HG02610 (cell line): ENCODE measurements at regions not wholly inside any gene's neighbourhood (a gene's known extent, or its start where the extent isn't known, plus 50 kb on each side); places are given as distances from the start of the nearest gene placed in this dataset.
"Not testable (repeated sequence)": the region's sequence is repeated elsewhere in the genome, so short reads cannot be mapped to it uniquely, and the experiment has no call there.

Experiments
- ATAC-seq: cut with Tn5 transposase; IDR thresholded peaks from one replicate; pipeline ENCODE4 v1.9.1; 2021; ENCODE audit warnings: mild to moderate bottlenecking, moderate library complexity; ENCODE audit not compliant: unreplicated experiment

GRCh38 chr21:14688412-14688811 is 142.3 kb upstream of the SAMSN1 start:
- peak; percentile 62 for ATAC-seq

- ATAC-seq: peak; percentile 60
Observed at GRCh38 chr21:14687268-14687625, 141.1 kb upstream of the SAMSN1 start.

GRCh38 chr21:14686466-14687267 is 140.6 kb upstream of the SAMSN1 start:
- ATAC-seq: peak; percentile 42

- no peak for ATAC-seq
Observed at GRCh38 chr21:14685568-14685967, 139.5 kb upstream of the SAMSN1 start.

- ATAC-seq: peak; percentile 16
Observed at GRCh38 chr21:14684071-14684470, 138.0 kb upstream of the SAMSN1 start.

GRCh38 chr21:14683063-14683462 is 136.9 kb upstream of the SAMSN1 start:
- ATAC-seq: no peak

GRCh38 chr21:14678973-14679574 is 133.0 kb upstream of the SAMSN1 start:
- ATAC-seq: no peak

- no peak for ATAC-seq
Observed at GRCh38 chr21:14677639-14678179, 131.6 kb upstream of the SAMSN1 start.

GRCh38 chr21:14677013-14677412 is 130.9 kb upstream of the SAMSN1 start:
- no peak for ATAC-seq

GRCh38 chr21:14675774-14676530 is 129.8 kb upstream of the SAMSN1 start:
- peak; percentile 74 for ATAC-seq

GRCh38 chr21:14673649-14674048 is 127.5 kb upstream of the SAMSN1 start:
- no peak for ATAC-seq

- ATAC-seq: no peak
Observed at GRCh38 chr21:14672466-14672865, 126.4 kb upstream of the SAMSN1 start.

- ATAC-seq: no peak
Observed at GRCh38 chr21:14670409-14670808, 124.3 kb upstream of the SAMSN1 start.

GRCh38 chr21:14669092-14669491 is 123.0 kb upstream of the SAMSN1 start:
- not testable (repeated sequence) for ATAC-seq

GRCh38 chr21:14657241-14658008 is 111.3 kb upstream of the SAMSN1 start:
- no peak for ATAC-seq

GRCh38 chr21:14646893-14647292 is 100.8 kb upstream of the SAMSN1 start:
- ATAC-seq: no peak

GRCh38 chr21:14645702-14646101 is 99.6 kb upstream of the SAMSN1 start:
- ATAC-seq: no peak

- no peak for ATAC-seq
Observed at GRCh38 chr21:14632359-14632758, 86.2 kb upstream of the SAMSN1 start.

- ATAC-seq: peak; percentile 80
Observed at GRCh38 chr21:14630556-14631069, 84.5 kb upstream of the SAMSN1 start.

GRCh38 chr21:14629461-14629860 is 83.3 kb upstream of the SAMSN1 start:
- ATAC-seq: no peak

GRCh38 chr21:14623079-14623478 is 77.0 kb upstream of the SAMSN1 start:
- not testable (repeated sequence) for ATAC-seq
